Nephron progenitor cell (in vitro differentiated cells): ENCODE measurements at regions not wholly inside any gene's neighbourhood (a gene's known extent, or its start where the extent isn't known, plus 50 kb on each side); places are given as distances from the start of the nearest gene placed in this dataset.

Source experiments
- DNase-seq: peaks from one replicate; pipeline ENCODE4 v3.0.0; 2021
- H3K27ac Mint-ChIP-seq: 2 replicates; pipeline ENCODE4 v1.8.0; 2021; ENCODE audit warnings: mild to moderate bottlenecking, moderate library complexity, mixed read lengths
- H3K27me3 Mint-ChIP-seq: 2 replicates; pipeline ENCODE4 v1.8.0; 2021; ENCODE audit warnings: mild to moderate bottlenecking, low read depth, mixed read lengths; ENCODE audit not compliant: poor library complexity
- H3K36me3 Mint-ChIP-seq: 2 replicates; pipeline ENCODE4 v1.8.0; 2021; ENCODE audit warnings: low read depth, mixed read lengths
- H3K4me1 Mint-ChIP-seq: 2 replicates; pipeline ENCODE4 v1.8.0; 2021; ENCODE audit warnings: mixed read lengths
- H3K4me3 Mint-ChIP-seq: 2 replicates; pipeline ENCODE4 v1.8.0; 2021; ENCODE audit warnings: mild to moderate bottlenecking, moderate library complexity, mixed read lengths
- H3K9me3 Mint-ChIP-seq: 2 replicates; pipeline ENCODE4 v1.8.0; 2021; ENCODE audit warnings: mild to moderate bottlenecking, moderate library complexity, mixed read lengths
- TF ChIP-seq, protein P1 (sequence below): fragments of 200-600 bp; sonication (generic); IDR thresholded peaks from 2 replicates; pipeline ENCODE4 v1.5.0; 2021; ENCODE audit warnings: antibody characterized with exemption

DNA sequence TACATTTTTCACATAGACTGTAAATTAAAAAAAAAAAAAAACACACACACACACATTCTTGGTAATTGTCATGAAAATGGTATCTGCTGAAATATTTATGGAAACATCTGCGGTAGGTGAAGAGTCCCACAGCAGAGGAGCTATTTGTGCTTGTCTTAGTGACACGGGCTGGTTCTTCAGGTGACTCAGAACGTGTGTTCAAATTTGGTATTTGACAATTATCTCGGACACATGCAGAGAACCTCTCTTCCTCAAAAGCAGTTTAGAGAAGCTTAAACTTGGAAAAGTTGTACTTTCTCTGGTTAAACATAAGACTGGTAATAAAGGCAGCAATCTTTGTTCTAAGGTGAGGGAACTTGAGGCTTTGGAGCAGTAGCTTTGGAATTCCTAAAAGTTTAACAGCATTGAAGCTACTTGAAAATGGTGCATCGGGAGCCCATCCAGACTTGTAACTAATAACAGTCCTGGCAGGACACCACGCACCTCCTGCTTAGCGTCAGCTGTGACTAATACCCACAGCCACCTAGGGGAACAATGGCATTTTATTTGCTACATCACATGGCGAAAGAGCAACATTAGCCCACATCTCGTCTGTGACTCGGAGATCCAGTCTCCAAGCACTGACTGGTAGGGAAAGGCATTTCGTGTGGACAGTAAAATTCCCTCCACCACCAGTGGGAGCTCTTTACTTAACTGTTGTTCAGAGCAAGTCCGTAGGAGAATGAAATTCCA, 1505.1 kb upstream of the SLC10A2 start:
- no peaks in the 10 kb centered on the region for H3K9me3 Mint-ChIP-seq
- no peaks in the 10 kb centered on the region for H3K36me3 Mint-ChIP-seq
- H3K4me1 Mint-ChIP-seq, result peaks cover 7% of the 10 kb centered on the region
- H3K4me3 Mint-ChIP-seq, result no peak overlapping the region
- peak; percentile 60 for DNase-seq
- H3K27ac Mint-ChIP-seq, result no peak overlapping the region
- H3K27me3 Mint-ChIP-seq, result peaks cover 2% of the 10 kb centered on the region
- TF ChIP-seq, protein P1, sequence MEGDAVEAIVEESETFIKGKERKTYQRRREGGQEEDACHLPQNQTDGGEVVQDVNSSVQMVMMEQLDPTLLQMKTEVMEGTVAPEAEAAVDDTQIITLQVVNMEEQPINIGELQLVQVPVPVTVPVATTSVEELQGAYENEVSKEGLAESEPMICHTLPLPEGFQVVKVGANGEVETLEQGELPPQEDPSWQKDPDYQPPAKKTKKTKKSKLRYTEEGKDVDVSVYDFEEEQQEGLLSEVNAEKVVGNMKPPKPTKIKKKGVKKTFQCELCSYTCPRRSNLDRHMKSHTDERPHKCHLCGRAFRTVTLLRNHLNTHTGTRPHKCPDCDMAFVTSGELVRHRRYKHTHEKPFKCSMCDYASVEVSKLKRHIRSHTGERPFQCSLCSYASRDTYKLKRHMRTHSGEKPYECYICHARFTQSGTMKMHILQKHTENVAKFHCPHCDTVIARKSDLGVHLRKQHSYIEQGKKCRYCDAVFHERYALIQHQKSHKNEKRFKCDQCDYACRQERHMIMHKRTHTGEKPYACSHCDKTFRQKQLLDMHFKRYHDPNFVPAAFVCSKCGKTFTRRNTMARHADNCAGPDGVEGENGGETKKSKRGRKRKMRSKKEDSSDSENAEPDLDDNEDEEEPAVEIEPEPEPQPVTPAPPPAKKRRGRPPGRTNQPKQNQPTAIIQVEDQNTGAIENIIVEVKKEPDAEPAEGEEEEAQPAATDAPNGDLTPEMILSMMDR, result peak; percentile 81

- Mint-ChIP-seq H3K4me3 (no peak overlapping the region), H3K27ac (no peak overlapping the region), H3K4me1 (peaks cover 6% of the 10 kb centered on the region), H3K9me3 (no peaks in the 10 kb centered on the region), H3K27me3 (no peaks in the 10 kb centered on the region), H3K36me3 (no peaks in the 10 kb centered on the region)
- TF ChIP-seq, protein P1, result no peak
- no peak for DNase-seq
Observed at GRCh38 chr13:104567114-104567513, 1500.9 kb upstream of the SLC10A2 start.

- H3K9me3 Mint-ChIP-seq, result no peaks in the 10 kb centered on the region
- H3K36me3 Mint-ChIP-seq, result no peaks in the 10 kb centered on the region
- no peak overlapping the region for H3K4me3 Mint-ChIP-seq
- TF ChIP-seq, protein P1, result no peak
- no peak overlapping the region for H3K27ac Mint-ChIP-seq
- no peak for DNase-seq
- no peaks in the 10 kb centered on the region for H3K27me3 Mint-ChIP-seq
- H3K4me1 Mint-ChIP-seq, result no peaks in the 10 kb centered on the region
Observed at GRCh38 chr13:104565888-104566287, 1499.7 kb upstream of the SLC10A2 start.

- no peak overlapping the region for H3K4me3 Mint-ChIP-seq
- TF ChIP-seq, protein P1, result no peak
- peaks cover 6% of the 10 kb centered on the region for H3K27me3 Mint-ChIP-seq
- H3K27ac Mint-ChIP-seq, result no peak overlapping the region
- H3K9me3 Mint-ChIP-seq, result no peaks in the 10 kb centered on the region
- DNase-seq, result no peak
- H3K4me1 Mint-ChIP-seq, result no peaks in the 10 kb centered on the region
- no peaks in the 10 kb centered on the region for H3K36me3 Mint-ChIP-seq
Observed at GRCh38 chr13:104553896-104554295, 1487.7 kb upstream of the SLC10A2 start.

DNA sequence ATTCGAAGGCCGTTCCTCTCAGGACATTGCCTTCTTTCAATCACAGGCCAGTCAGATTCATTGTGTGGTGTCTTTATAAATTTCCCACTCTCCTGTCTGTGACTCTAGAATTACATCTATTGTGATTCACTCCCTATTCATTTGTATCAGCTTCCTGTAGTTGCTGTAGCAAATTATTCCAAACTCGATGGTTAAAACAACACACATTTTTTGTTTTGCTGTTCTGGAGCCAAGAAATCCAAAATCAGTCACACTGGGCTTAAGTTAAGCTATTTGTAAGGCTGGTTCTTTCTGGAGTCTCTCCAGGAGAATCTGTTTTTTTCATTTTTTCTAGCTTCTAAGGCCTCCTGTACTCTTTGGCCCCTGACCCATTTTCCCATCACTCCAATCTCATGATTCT, 1487.0 kb upstream of the SLC10A2 start:
- no peak overlapping the region for H3K27ac Mint-ChIP-seq
- DNase-seq, result no peak
- peaks cover 6% of the 10 kb centered on the region for H3K27me3 Mint-ChIP-seq
- H3K9me3 Mint-ChIP-seq, result no peaks in the 10 kb centered on the region
- H3K4me3 Mint-ChIP-seq, result no peak overlapping the region
- TF ChIP-seq, protein P1, result no peak
- H3K36me3 Mint-ChIP-seq, result no peaks in the 10 kb centered on the region
- H3K4me1 Mint-ChIP-seq, result no peaks in the 10 kb centered on the region

- no peaks in the 10 kb centered on the region for H3K27me3 Mint-ChIP-seq
- no peak overlapping the region for H3K4me3 Mint-ChIP-seq
- no peaks in the 10 kb centered on the region for H3K4me1 Mint-ChIP-seq
- H3K27ac Mint-ChIP-seq, result no peak overlapping the region
- peak; percentile 6 for DNase-seq
- no peaks in the 10 kb centered on the region for H3K9me3 Mint-ChIP-seq
- TF ChIP-seq, protein P1, result no peak
- no peaks in the 10 kb centered on the region for H3K36me3 Mint-ChIP-seq
Observed at GRCh38 chr13:104534847-104535246, 1468.6 kb upstream of the SLC10A2 start.
